Liver (tissue), 8 donors: ENCODE measurements at regions not wholly inside any gene's neighbourhood (a gene's known extent, or its start where the extent isn't known, plus 50 kb on each side); places are given as distances from the start of the nearest gene placed in this dataset.

Source experiments
- DNase-seq: peaks from one replicate; pipeline ENCODE4 v3.0.0-alpha.2; 2017; ENCODE audit warnings: low spot score
- H3K27ac ChIP-seq, 2 donors: one replicate each; pipeline ENCODE4 v1.7.0; 2013; ENCODE audit warnings: inconsistent platforms in 2 of 2, low read length in 2 of 2, control low read depth in 1 of 2, low read depth in 1 of 2, mild to moderate bottlenecking in 1 of 2
- H3K27me3 ChIP-seq, 4 donors: one replicate each; pipeline versions ENCODE4 v1.6.1 to v1.7.0; 2013; ENCODE audit warnings: low read length in 3 of 4, inconsistent platforms in 1 of 4, mild to moderate bottlenecking in 1 of 4, moderate library complexity in 1 of 4; ENCODE audit not compliant: control insufficient read depth in 4 of 4, insufficient read depth in 4 of 4
- H3K36me3 ChIP-seq, 4 donors: one replicate each; pipeline versions ENCODE4 v1.6.1 to v1.7.0; 2013; ENCODE audit warnings: low read length in 3 of 4, mild to moderate bottlenecking in 3 of 4, low read depth in 1 of 4, moderate library complexity in 1 of 4; ENCODE audit not compliant: control insufficient read depth in 4 of 4, insufficient read depth in 3 of 4
- H3K4me1 ChIP-seq, 4 donors: one replicate each; pipeline versions ENCODE4 v1.6.1 to v1.7.0; 2013; ENCODE audit warnings: low read length in 3 of 4, mild to moderate bottlenecking in 3 of 4, moderate library complexity in 1 of 4; ENCODE audit not compliant: control insufficient read depth in 4 of 4, insufficient read depth in 4 of 4
- H3K4me3 ChIP-seq, 3 donors: one replicate each; pipeline versions ENCODE4 v1.6.1 to v1.7.0; 2013; ENCODE audit warnings: low read length in 3 of 3, control low read depth in 1 of 3, low read depth in 1 of 3, mild to moderate bottlenecking in 1 of 3
- H3K9ac ChIP-seq, 2 donors: one replicate each; pipeline ENCODE4 v1.7.0; 2013; ENCODE audit warnings: low read length in 2 of 2, mild to moderate bottlenecking in 2 of 2, moderate library complexity in 2 of 2, control low read depth in 1 of 2, low read depth in 1 of 2
- H3K9me3 ChIP-seq, 4 donors: one replicate each; pipeline versions ENCODE4 v1.6.1 to v1.7.0; 2013; ENCODE audit warnings: low read length in 3 of 4; ENCODE audit not compliant: control insufficient read depth in 4 of 4
- EGR1 ChIP-seq, 2 donors: IDR thresholded peaks; 2 replicates each; pipeline ENCODE4 v1.6.1; 2016 to 2018; ENCODE audit warnings: antibody characterized with exemption in 2 of 2, low read depth in 2 of 2
- FOXA1 ChIP-seq: IDR thresholded peaks from 2 replicates; pipeline ENCODE4 v1.6.1; 2016; ENCODE audit warnings: antibody characterized with exemption
- FOXA2 ChIP-seq: IDR thresholded peaks from 2 replicates; pipeline ENCODE4 v1.6.1; 2016; ENCODE audit warnings: antibody characterized with exemption
- GABPA ChIP-seq, 2 donors: IDR thresholded peaks in 1 of 2; conservative IDR thresholded peaks in 1 of 2; 2 replicates each; pipeline ENCODE4 v1.6.1; 2016; ENCODE audit warnings: antibody characterized with exemption in 2 of 2, mild to moderate bottlenecking in 1 of 2, moderate library complexity in 1 of 2
- HNF4A ChIP-seq, 2 donors: conservative IDR thresholded peaks; 2 replicates each; pipeline ENCODE4 v1.6.1; 2016; ENCODE audit warnings: antibody characterized with exemption in 2 of 2, mild to moderate bottlenecking in 2 of 2
- HNF4G ChIP-seq: IDR thresholded peaks from 2 replicates; pipeline ENCODE4 v1.6.1; 2016; ENCODE audit warnings: antibody characterized with exemption
- NR2F2 ChIP-seq: IDR thresholded peaks from 2 replicates; pipeline ENCODE4 v1.6.1; 2016; ENCODE audit warnings: antibody characterized with exemption
- RAD21 ChIP-seq, 2 donors: IDR thresholded peaks; 2 replicates each; pipeline ENCODE4 v1.6.1; 2016; ENCODE audit warnings: antibody characterized with exemption in 2 of 2, mild to moderate bottlenecking in 2 of 2
- REST ChIP-seq: IDR thresholded peaks from 2 replicates; pipeline ENCODE4 v1.6.1; 2016; ENCODE audit warnings: antibody characterized with exemption, mild to moderate bottlenecking
- RXRA ChIP-seq, 2 donors: IDR thresholded peaks; 2 replicates each; pipeline ENCODE4 v1.6.1; 2017 to 2018; ENCODE audit warnings: antibody characterized with exemption in 2 of 2, mild to moderate bottlenecking in 1 of 2
- SP1 ChIP-seq: IDR thresholded peaks from 2 replicates; pipeline ENCODE4 v1.6.1; 2018; ENCODE audit warnings: antibody characterized with exemption, mild to moderate bottlenecking
- TAF1 ChIP-seq: conservative IDR thresholded peaks from 2 replicates; pipeline ENCODE4 v1.6.1; 2016; ENCODE audit warnings: antibody characterized with exemption, mild to moderate bottlenecking
- YY1 ChIP-seq: IDR thresholded peaks from 2 replicates; pipeline ENCODE4 v1.6.1; 2016; ENCODE audit warnings: antibody characterized with exemption, mild to moderate bottlenecking
- WGBS: extraction: QIAGEN DNeasy Blood & Tissue Kit; methylation state at CpG from one replicate; pipeline ENCODE4 v1.1.7; 2013; 5-methylcytosine and 5-hydroxymethylcytosine counted together
- TF ChIP-seq, protein P1 (sequence below): fragments of 150-350 bp; IDR thresholded peaks from 2 replicates; pipeline ENCODE4 v1.5.1; 2017; ENCODE audit warnings: improper control_type of control experiment, low read depth, low read length; ENCODE audit not compliant: missing input control
- TF ChIP-seq, protein P2 (sequence below): IDR thresholded peaks from 2 replicates; pipeline ENCODE4 v1.6.1; 2016; ENCODE audit warnings: antibody characterized with exemption
- TF ChIP-seq, protein P3 (sequence below): IDR thresholded peaks from 2 replicates; pipeline ENCODE4 v1.6.1; 2016; ENCODE audit warnings: antibody characterized with exemption
- TF ChIP-seq, protein P4 (sequence below): IDR thresholded peaks from 2 replicates; pipeline ENCODE4 v1.6.1; 2016; ENCODE audit warnings: antibody characterized with exemption
- donor health status: healthy.
- donor health status: healthy.
- donor health status: healthy.
- donor health status: healthy.
- donor health status: healthy.

DNA sequence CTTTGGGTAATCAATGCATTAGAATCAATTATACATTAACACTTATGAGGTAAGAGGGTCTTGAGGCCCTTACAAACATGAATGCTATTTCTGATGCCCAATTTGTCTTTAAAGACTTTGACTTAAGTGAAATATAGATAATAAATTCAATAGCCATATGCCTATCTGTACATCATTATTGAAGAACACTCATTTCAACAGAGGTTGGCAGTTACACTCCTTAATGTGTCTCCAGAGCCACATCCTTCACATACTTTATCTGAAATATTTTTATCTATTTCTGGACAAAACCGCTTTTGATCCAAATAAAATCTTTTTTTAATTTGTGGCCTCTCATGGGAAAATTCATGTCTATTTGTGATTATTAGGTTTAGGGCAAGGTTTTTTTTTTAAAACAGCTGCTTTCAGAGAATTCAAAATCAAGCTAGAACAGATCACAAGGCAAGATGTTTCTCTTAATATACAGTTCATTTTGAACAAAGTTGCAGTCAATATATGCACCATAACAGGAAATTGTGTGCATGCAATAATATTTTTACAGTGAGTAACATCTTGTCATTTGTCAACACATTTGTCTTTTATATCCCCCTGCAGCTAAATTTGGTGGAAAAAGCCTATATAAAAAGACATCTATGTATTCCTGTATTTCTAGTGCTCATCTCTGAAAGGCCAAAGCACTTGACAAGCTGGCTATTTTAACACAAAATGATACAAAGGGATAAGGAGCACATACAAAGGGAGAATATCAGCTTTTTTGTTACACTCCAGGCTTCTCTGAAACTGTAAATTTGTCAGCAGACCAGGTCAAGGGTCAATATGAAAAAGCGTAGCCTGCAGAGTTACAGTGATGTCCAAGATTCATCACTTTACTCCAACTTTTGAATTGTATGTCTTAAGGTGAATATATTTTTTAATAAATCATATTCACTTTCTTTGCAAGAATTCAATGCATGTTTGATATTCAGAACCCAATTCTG lies 146.2 kb upstream of the DPH6 start:
- no peak overlapping the region for H3K4me3 ChIP-seq
- H3K27me3 ChIP-seq = no peaks in the 10 kb centered on the region
- no peaks in the 10 kb centered on the region for H3K36me3 ChIP-seq
- peaks cover 1 to 12% (median 7%) of the 10 kb centered on the region in 4 donors for H3K4me1 ChIP-seq
- TF ChIP-seq, protein P1, sequence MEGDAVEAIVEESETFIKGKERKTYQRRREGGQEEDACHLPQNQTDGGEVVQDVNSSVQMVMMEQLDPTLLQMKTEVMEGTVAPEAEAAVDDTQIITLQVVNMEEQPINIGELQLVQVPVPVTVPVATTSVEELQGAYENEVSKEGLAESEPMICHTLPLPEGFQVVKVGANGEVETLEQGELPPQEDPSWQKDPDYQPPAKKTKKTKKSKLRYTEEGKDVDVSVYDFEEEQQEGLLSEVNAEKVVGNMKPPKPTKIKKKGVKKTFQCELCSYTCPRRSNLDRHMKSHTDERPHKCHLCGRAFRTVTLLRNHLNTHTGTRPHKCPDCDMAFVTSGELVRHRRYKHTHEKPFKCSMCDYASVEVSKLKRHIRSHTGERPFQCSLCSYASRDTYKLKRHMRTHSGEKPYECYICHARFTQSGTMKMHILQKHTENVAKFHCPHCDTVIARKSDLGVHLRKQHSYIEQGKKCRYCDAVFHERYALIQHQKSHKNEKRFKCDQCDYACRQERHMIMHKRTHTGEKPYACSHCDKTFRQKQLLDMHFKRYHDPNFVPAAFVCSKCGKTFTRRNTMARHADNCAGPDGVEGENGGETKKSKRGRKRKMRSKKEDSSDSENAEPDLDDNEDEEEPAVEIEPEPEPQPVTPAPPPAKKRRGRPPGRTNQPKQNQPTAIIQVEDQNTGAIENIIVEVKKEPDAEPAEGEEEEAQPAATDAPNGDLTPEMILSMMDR = no peak
- TF ChIP-seq, protein P2, sequence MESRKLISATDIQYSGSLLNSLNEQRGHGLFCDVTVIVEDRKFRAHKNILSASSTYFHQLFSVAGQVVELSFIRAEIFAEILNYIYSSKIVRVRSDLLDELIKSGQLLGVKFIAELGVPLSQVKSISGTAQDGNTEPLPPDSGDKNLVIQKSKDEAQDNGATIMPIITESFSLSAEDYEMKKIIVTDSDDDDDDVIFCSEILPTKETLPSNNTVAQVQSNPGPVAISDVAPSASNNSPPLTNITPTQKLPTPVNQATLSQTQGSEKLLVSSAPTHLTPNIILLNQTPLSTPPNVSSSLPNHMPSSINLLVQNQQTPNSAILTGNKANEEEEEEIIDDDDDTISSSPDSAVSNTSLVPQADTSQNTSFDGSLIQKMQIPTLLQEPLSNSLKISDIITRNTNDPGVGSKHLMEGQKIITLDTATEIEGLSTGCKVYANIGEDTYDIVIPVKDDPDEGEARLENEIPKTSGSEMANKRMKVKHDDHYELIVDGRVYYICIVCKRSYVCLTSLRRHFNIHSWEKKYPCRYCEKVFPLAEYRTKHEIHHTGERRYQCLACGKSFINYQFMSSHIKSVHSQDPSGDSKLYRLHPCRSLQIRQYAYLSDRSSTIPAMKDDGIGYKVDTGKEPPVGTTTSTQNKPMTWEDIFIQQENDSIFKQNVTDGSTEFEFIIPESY = no peak
- TF ChIP-seq TAF1 (no peak), RXRA (IDR thresholded peaks at IDR 0.05) (no peak), FOXA2 (no peak)
- no peaks in the 10 kb centered on the region for H3K9me3 ChIP-seq
- no peak overlapping the region for H3K27ac ChIP-seq
- WGBS = 82% methylated on average over 2 of the region's 2 CpGs
- no peak for DNase-seq
- no peak overlapping the region for H3K9ac ChIP-seq

GRCh38 chr15:35693286-35693685 lies 147.3 kb upstream of the DPH6 start:
- 68% methylated on average over 2 of the region's 2 CpGs for WGBS
- no peak overlapping the region for H3K27ac ChIP-seq
- TF ChIP-seq REST (no peak), GABPA (IDR thresholded peaks at IDR 0.05 in 1 of 2, conservative IDR thresholded peaks at IDR 0.05 in 1 of 2) (no peak), EGR1 (IDR thresholded peaks at IDR 0.05; ENCODE audit: low read depth in 2 of 2) (no peak), HNF4G (no peak), FOXA1 (no peak), YY1 (no peak), RXRA (IDR thresholded peaks at IDR 0.05) (no peak), RAD21 (IDR thresholded peaks at IDR 0.05) (no peak), NR2F2 (no peak), SP1 (no peak), TAF1 (no peak), HNF4A (conservative IDR thresholded peaks at IDR 0.05) (no peak), FOXA2 (no peak)
- TF ChIP-seq, protein P3, sequence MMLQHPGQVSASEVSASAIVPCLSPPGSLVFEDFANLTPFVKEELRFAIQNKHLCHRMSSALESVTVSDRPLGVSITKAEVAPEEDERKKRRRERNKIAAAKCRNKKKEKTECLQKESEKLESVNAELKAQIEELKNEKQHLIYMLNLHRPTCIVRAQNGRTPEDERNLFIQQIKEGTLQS = no peak
- TF ChIP-seq, protein P2 = no peak
- TF ChIP-seq, protein P4, sequence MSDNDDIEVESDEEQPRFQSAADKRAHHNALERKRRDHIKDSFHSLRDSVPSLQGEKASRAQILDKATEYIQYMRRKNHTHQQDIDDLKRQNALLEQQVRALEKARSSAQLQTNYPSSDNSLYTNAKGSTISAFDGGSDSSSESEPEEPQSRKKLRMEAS = no peak

More at GRCh38 chr15:35693286-35693685, 147.3 kb upstream of the DPH6 start:
- H3K27me3 ChIP-seq = no peaks in the 10 kb centered on the region
- H3K4me1 ChIP-seq = peaks cover 1 to 20% (median 10%) of the 10 kb centered on the region in 4 donors
- no peak overlapping the region for H3K9ac ChIP-seq
- DNase-seq = no peak
- H3K36me3 ChIP-seq = no peaks in the 10 kb centered on the region
- no peak overlapping the region for H3K4me3 ChIP-seq
- H3K9me3 ChIP-seq = no peaks in the 10 kb centered on the region
